GM23338 (cell line): ENCODE measurements at regions not wholly inside any gene's neighbourhood (a gene's known extent, or its start where the extent isn't known, plus 50 kb on each side); places are given as distances from the start of the nearest gene placed in this dataset.

Source experiments
- ATAC-seq: fragments of 200-7000 bp; cut with Tn5 transposase; 3 replicates; pipeline ENCODE4 v1.9.1; 2020
- DNase-seq: peaks from one replicate; pipeline ENCODE4 v3.0.0-alpha.2; 2015; ENCODE audit warnings: low spot score
- H2AFZ ChIP-seq: fragments of 200-600 bp; sonication (generic); 2 replicates; pipeline ENCODE4 v1.8.0; 2016; ENCODE audit warnings: antibody characterized with exemption, mild to moderate bottlenecking, moderate library complexity
- H3F3A ChIP-seq: fragments of 200-600 bp; sonication (generic); replicated peaks from 2 replicates; pipeline ENCODE4 v1.8.0; 2017; ENCODE audit warnings: antibody characterized with exemption, mixed run types, low read depth
- H3K27ac ChIP-seq: fragments of 200-600 bp; sonication (generic); 2 replicates; pipeline ENCODE4 v1.6.1; 2016; ENCODE audit warnings: low read depth
- H3K27me3 ChIP-seq: fragments of 200-600 bp; sonication (generic); 2 replicates; pipeline ENCODE4 v1.8.0; 2016; ENCODE audit warnings: mild to moderate bottlenecking, mixed run types, moderate library complexity; ENCODE audit not compliant: insufficient read depth
- H3K36me3 ChIP-seq: fragments of 200-600 bp; sonication (generic); 2 replicates; pipeline ENCODE4 v1.8.0; 2016; ENCODE audit warnings: mild to moderate bottlenecking; ENCODE audit not compliant: insufficient read depth
- H3K4me1 ChIP-seq: fragments of 200-600 bp; sonication (generic); 2 replicates; pipeline ENCODE4 v1.8.0; 2016; ENCODE audit warnings: mild to moderate bottlenecking, moderate library complexity; ENCODE audit not compliant: insufficient read depth
- H3K4me2 ChIP-seq: fragments of 200-600 bp; sonication (generic); 2 replicates; pipeline ENCODE4 v1.7.1; 2017; ENCODE audit warnings: mixed run types
- H3K4me3 ChIP-seq: fragments of 200-600 bp; sonication (generic); 2 replicates; pipeline ENCODE4 v1.6.1; 2016; ENCODE audit warnings: mixed run types
- H3K79me2 ChIP-seq: fragments of 200-600 bp; sonication (generic); replicated peaks from 2 replicates; pipeline ENCODE4 v1.8.0; 2017; ENCODE audit warnings: mild to moderate bottlenecking; ENCODE audit not compliant: insufficient read depth
- H3K9me2 ChIP-seq: fragments of 200-600 bp; sonication (generic); 2 replicates; pipeline ENCODE4 v1.8.0; 2017; ENCODE audit not compliant: insufficient read depth
- H4K20me1 ChIP-seq: fragments of 200-600 bp; sonication (generic); replicated peaks from 2 replicates; pipeline ENCODE4 v1.8.0; 2017; ENCODE audit warnings: mild to moderate bottlenecking; ENCODE audit not compliant: insufficient read depth
- H3K27ac Mint-ChIP-seq: 2 replicates; pipeline ENCODE4 v1.8.0; 2020; ENCODE audit warnings: inconsistent platforms, mild to moderate bottlenecking, moderate library complexity, mixed read lengths
- H3K27me3 Mint-ChIP-seq: 3 replicates; pipeline ENCODE4 v1.8.0; 2022; ENCODE audit warnings: low read depth, mild to moderate bottlenecking, moderate library complexity, mixed read lengths, inconsistent platforms; ENCODE audit not compliant: insufficient read depth, poor library complexity
- H3K36me3 Mint-ChIP-seq: 3 replicates; pipeline ENCODE4 v1.8.0; 2021; ENCODE audit warnings: low read depth, mild to moderate bottlenecking, inconsistent platforms, moderate library complexity, mixed read lengths
- H3K4me1 Mint-ChIP-seq: 3 replicates; pipeline ENCODE4 v1.8.0; 2020; ENCODE audit warnings: mild to moderate bottlenecking, inconsistent platforms, mixed read lengths
- H3K4me3 Mint-ChIP-seq: 3 replicates; pipeline ENCODE4 v1.8.0; 2021; ENCODE audit warnings: moderate library complexity, mild to moderate bottlenecking, inconsistent platforms, mixed read lengths
- H3K9me3 Mint-ChIP-seq: 3 replicates; pipeline ENCODE4 v1.8.0; 2020; ENCODE audit warnings: moderate library complexity, mild to moderate bottlenecking, inconsistent platforms, mixed read lengths
- CREB1 ChIP-seq: fragments of 250-450 bp; sonication (Bioruptor Pico); IDR thresholded peaks from 2 replicates; pipeline ENCODE4 v1.5.0; 2020; ENCODE audit warnings: low read depth, mild to moderate bottlenecking, moderate library complexity
- EZH2 ChIP-seq: fragments of 200-600 bp; sonication (generic); IDR thresholded peaks from one replicate; pipeline ENCODE4 v1.8.0; 2017; ENCODE audit warnings: antibody characterized with exemption, mild to moderate bottlenecking, low read depth; ENCODE audit not compliant: unreplicated experiment
- EZH2phosphoT487 ChIP-seq: fragments of 200-600 bp; sonication (generic); IDR thresholded peaks from one replicate; pipeline ENCODE4 v1.8.1; 2018; ENCODE audit warnings: antibody characterized with exemption; ENCODE audit not compliant: unreplicated experiment
- JUNB ChIP-seq: IDR thresholded peaks from one replicate; pipeline ENCODE4 v1.6.1; 2016; ENCODE audit warnings: antibody characterized with exemption; ENCODE audit not compliant: unreplicated experiment
- ZNF114 ChIP-seq: fragments of 250-450 bp; sonication (Bioruptor Pico); IDR thresholded peaks from 2 replicates; pipeline ENCODE4 v1.5.0; 2020; ENCODE audit warnings: mild to moderate bottlenecking, moderate library complexity
- ZNF331 ChIP-seq: fragments of 250-450 bp; sonication (Bioruptor Pico); IDR thresholded peaks from 2 replicates; pipeline ENCODE4 v1.5.0; 2020; ENCODE audit warnings: low read depth, mild to moderate bottlenecking, moderate library complexity
- TF ChIP-seq, protein P1 (sequence below), 2 experiments: fragments of 200-600 bp in 1 of 2; sonication (generic) in 1 of 2; conservative IDR thresholded peaks; 2 replicates each; pipeline versions ENCODE4 v1.5.1 to v1.6.1; 2016 to 2017; ENCODE audit warnings: antibody characterized with exemption in 2 of 2, low read depth in 2 of 2, mild to moderate bottlenecking in 2 of 2, moderate library complexity in 1 of 2
- TF ChIP-seq, protein P2 (sequence below): IDR thresholded peaks from 2 replicates; pipeline ENCODE4 v1.6.1; 2016; ENCODE audit warnings: antibody characterized with exemption
- TF ChIP-seq, protein P3 (sequence below): IDR thresholded peaks from one replicate; pipeline ENCODE4 v1.6.1; 2018; ENCODE audit warnings: antibody characterized with exemption; ENCODE audit not compliant: unreplicated experiment

DNA sequence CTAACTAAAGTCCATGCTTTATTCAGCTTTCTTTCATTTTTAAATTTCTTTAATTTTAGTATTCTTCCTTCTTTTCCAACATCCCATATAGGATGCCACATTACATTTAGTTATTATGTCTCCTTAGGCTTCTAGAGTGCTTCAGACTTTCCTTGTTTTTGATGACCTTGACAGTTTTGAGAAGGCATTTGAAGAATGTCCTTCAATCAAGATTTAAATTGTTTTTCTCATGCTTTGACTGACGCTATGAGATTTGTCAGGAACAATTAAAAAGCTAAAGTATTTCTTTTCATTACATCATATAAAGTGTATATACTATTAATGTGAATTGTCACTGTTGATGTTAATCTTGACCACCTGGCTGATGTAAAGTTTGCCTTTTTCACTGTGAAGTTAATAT lies 173.7 kb upstream of the LYPLAL1 start:
- Histone ChIP-seq H3K4me1 (no peaks in the 10 kb centered on the region), H3K4me2 (no peak overlapping the region), H3K9me2 (no peaks in the 10 kb centered on the region), H4K20me1 (no peaks in the 10 kb centered on the region), H3K27ac (no peak overlapping the region), H3K36me3 (no peaks in the 10 kb centered on the region), H3K4me3 (no peak overlapping the region), H3K79me2 (no peaks in the 10 kb centered on the region), H3K27me3 (no peaks in the 10 kb centered on the region), H2AFZ (no peak overlapping the region), H3F3A (no peaks in the 10 kb centered on the region)
- TF ChIP-seq EZH2phosphoT487 = no peak
- H3K4me1 Mint-ChIP-seq = no peaks in the 10 kb centered on the region
- DNase-seq (no peak), ATAC-seq (no peak)
- no peak overlapping the region for H3K4me3 Mint-ChIP-seq
- no peak overlapping the region for H3K27ac Mint-ChIP-seq
- H3K27me3 Mint-ChIP-seq = no peaks in the 10 kb centered on the region
- no peaks in the 10 kb centered on the region for H3K36me3 Mint-ChIP-seq
- peaks cover under 1% of the 10 kb centered on the region; the same call in 2 of the 3 replicates for H3K9me3 Mint-ChIP-seq

DNA sequence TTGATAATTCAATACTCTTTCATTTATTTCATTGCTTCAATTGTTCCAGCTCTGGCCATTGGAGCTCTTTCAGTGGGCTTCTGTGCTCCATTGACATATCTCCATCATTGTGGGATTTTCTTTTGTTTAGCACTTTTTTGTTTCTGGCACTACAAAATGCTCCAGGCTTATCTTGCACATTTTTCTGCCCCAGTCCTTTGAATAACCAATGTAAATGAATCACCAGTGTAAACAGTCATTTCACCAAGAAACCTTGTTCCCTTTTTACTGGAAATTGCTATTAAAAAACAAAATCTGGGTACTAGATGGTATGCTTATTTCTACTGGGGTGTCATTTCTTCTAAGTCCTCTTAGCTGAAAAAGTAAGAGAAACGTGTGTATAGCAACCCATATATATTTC lies 173.0 kb upstream of the LYPLAL1 start:
- no peaks in the 10 kb centered on the region for H3K27me3 Mint-ChIP-seq
- H3K27me3 ChIP-seq = no peaks in the 10 kb centered on the region
- H3K36me3 ChIP-seq = no peaks in the 10 kb centered on the region
- H3K4me1 Mint-ChIP-seq = no peaks in the 10 kb centered on the region
- TF ChIP-seq CREB1 (CRISPR knock-in tag) = no peak
- no peak for TF ChIP-seq ZNF114
- TF ChIP-seq ZNF331 (CRISPR knock-in tag) = no peak
- TF ChIP-seq, protein P1, sequence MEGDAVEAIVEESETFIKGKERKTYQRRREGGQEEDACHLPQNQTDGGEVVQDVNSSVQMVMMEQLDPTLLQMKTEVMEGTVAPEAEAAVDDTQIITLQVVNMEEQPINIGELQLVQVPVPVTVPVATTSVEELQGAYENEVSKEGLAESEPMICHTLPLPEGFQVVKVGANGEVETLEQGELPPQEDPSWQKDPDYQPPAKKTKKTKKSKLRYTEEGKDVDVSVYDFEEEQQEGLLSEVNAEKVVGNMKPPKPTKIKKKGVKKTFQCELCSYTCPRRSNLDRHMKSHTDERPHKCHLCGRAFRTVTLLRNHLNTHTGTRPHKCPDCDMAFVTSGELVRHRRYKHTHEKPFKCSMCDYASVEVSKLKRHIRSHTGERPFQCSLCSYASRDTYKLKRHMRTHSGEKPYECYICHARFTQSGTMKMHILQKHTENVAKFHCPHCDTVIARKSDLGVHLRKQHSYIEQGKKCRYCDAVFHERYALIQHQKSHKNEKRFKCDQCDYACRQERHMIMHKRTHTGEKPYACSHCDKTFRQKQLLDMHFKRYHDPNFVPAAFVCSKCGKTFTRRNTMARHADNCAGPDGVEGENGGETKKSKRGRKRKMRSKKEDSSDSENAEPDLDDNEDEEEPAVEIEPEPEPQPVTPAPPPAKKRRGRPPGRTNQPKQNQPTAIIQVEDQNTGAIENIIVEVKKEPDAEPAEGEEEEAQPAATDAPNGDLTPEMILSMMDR (conservative IDR thresholded peaks at IDR 0.05; ENCODE audit: low read depth in 2 of 2) = no peak
- TF ChIP-seq EZH2phosphoT487 = no peak
- TF ChIP-seq, protein P2, sequence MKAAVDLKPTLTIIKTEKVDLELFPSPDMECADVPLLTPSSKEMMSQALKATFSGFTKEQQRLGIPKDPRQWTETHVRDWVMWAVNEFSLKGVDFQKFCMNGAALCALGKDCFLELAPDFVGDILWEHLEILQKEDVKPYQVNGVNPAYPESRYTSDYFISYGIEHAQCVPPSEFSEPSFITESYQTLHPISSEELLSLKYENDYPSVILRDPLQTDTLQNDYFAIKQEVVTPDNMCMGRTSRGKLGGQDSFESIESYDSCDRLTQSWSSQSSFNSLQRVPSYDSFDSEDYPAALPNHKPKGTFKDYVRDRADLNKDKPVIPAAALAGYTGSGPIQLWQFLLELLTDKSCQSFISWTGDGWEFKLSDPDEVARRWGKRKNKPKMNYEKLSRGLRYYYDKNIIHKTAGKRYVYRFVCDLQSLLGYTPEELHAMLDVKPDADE = no peak
- TF ChIP-seq, protein P3, sequence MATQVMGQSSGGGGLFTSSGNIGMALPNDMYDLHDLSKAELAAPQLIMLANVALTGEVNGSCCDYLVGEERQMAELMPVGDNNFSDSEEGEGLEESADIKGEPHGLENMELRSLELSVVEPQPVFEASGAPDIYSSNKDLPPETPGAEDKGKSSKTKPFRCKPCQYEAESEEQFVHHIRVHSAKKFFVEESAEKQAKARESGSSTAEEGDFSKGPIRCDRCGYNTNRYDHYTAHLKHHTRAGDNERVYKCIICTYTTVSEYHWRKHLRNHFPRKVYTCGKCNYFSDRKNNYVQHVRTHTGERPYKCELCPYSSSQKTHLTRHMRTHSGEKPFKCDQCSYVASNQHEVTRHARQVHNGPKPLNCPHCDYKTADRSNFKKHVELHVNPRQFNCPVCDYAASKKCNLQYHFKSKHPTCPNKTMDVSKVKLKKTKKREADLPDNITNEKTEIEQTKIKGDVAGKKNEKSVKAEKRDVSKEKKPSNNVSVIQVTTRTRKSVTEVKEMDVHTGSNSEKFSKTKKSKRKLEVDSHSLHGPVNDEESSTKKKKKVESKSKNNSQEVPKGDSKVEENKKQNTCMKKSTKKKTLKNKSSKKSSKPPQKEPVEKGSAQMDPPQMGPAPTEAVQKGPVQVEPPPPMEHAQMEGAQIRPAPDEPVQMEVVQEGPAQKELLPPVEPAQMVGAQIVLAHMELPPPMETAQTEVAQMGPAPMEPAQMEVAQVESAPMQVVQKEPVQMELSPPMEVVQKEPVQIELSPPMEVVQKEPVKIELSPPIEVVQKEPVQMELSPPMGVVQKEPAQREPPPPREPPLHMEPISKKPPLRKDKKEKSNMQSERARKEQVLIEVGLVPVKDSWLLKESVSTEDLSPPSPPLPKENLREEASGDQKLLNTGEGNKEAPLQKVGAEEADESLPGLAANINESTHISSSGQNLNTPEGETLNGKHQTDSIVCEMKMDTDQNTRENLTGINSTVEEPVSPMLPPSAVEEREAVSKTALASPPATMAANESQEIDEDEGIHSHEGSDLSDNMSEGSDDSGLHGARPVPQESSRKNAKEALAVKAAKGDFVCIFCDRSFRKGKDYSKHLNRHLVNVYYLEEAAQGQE = no peak
- TF ChIP-seq JUNB = no peak
- TF ChIP-seq EZH2 = no peak
- DNase-seq (no peak), ATAC-seq (no peak)
- H3K9me2 ChIP-seq = no peaks in the 10 kb centered on the region
- no peak overlapping the region for H3K27ac ChIP-seq
- no peak overlapping the region for H3K4me2 ChIP-seq
- no peaks in the 10 kb centered on the region for H4K20me1 ChIP-seq
- no peak overlapping the region for H3K4me3 ChIP-seq
- H3K4me1 ChIP-seq = no peaks in the 10 kb centered on the region
- H3K36me3 Mint-ChIP-seq = no peaks in the 10 kb centered on the region; the same call in 2 of the 3 replicates
- no peak overlapping the region for H3K27ac Mint-ChIP-seq
- no peak overlapping the region for H3K4me3 Mint-ChIP-seq
- H3F3A ChIP-seq = no peaks in the 10 kb centered on the region
- no peaks in the 10 kb centered on the region for H3K79me2 ChIP-seq
- no peak overlapping the region for H2AFZ ChIP-seq
- H3K9me3 Mint-ChIP-seq = peaks cover 5% of the 10 kb centered on the region; the same call in 2 of the 3 replicates
